ENCODE measurements at regions not wholly inside any gene's neighbourhood (a gene's known extent, or its start where the extent isn't known, plus 50 kb on each side); places are given as distances from the start of the nearest gene placed in this dataset.

DNA sequence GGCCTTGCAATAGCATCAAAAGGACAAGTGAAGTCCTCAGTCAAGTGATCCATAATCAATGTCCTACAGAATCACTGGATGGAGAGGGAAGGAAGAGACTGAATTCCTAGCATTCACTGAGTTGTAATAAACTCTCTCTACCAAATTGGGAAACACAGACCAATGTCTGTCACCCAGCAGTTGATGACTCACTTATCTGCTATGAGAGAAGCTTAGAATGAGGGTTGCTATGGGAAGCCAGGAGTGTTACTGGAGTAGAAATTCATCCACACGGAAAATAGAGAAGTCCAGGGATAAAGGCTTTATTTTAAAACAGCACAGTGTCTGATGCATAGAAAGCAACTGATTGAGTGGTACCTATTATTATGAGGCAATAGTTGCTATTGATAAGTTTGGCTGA, 407.4 kb downstream of the BRINP1 start:
- TF ChIP-seq, protein P1, sequence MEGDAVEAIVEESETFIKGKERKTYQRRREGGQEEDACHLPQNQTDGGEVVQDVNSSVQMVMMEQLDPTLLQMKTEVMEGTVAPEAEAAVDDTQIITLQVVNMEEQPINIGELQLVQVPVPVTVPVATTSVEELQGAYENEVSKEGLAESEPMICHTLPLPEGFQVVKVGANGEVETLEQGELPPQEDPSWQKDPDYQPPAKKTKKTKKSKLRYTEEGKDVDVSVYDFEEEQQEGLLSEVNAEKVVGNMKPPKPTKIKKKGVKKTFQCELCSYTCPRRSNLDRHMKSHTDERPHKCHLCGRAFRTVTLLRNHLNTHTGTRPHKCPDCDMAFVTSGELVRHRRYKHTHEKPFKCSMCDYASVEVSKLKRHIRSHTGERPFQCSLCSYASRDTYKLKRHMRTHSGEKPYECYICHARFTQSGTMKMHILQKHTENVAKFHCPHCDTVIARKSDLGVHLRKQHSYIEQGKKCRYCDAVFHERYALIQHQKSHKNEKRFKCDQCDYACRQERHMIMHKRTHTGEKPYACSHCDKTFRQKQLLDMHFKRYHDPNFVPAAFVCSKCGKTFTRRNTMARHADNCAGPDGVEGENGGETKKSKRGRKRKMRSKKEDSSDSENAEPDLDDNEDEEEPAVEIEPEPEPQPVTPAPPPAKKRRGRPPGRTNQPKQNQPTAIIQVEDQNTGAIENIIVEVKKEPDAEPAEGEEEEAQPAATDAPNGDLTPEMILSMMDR (IDR thresholded peaks at IDR 0.05; ENCODE audit: poor library complexity, severe bottlenecking) = no peak
- TF ChIP-seq POLR2AphosphoS5 (IDR thresholded peaks at IDR 0.05) = no peak
- no peak for TF ChIP-seq TAF1 (IDR thresholded peaks at IDR 0.05; ENCODE audit: low read depth)
- no peak for TF ChIP-seq EZH2 (IDR thresholded peaks at IDR 0.05; ENCODE audit: borderline replicate concordance, insufficient read depth, low read length, poor library complexity, severe bottlenecking)
- TF ChIP-seq MXI1 (conservative IDR thresholded peaks at IDR 0.05; ENCODE audit: poor library complexity, severe bottlenecking) = no peak
- TF ChIP-seq, protein P2, sequence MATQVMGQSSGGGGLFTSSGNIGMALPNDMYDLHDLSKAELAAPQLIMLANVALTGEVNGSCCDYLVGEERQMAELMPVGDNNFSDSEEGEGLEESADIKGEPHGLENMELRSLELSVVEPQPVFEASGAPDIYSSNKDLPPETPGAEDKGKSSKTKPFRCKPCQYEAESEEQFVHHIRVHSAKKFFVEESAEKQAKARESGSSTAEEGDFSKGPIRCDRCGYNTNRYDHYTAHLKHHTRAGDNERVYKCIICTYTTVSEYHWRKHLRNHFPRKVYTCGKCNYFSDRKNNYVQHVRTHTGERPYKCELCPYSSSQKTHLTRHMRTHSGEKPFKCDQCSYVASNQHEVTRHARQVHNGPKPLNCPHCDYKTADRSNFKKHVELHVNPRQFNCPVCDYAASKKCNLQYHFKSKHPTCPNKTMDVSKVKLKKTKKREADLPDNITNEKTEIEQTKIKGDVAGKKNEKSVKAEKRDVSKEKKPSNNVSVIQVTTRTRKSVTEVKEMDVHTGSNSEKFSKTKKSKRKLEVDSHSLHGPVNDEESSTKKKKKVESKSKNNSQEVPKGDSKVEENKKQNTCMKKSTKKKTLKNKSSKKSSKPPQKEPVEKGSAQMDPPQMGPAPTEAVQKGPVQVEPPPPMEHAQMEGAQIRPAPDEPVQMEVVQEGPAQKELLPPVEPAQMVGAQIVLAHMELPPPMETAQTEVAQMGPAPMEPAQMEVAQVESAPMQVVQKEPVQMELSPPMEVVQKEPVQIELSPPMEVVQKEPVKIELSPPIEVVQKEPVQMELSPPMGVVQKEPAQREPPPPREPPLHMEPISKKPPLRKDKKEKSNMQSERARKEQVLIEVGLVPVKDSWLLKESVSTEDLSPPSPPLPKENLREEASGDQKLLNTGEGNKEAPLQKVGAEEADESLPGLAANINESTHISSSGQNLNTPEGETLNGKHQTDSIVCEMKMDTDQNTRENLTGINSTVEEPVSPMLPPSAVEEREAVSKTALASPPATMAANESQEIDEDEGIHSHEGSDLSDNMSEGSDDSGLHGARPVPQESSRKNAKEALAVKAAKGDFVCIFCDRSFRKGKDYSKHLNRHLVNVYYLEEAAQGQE (IDR thresholded peaks at IDR 0.05; ENCODE audit: borderline replicate concordance) = peak; percentile 52
- no peak for TF ChIP-seq EP300 (conservative IDR thresholded peaks at IDR 0.05; ENCODE audit: poor library complexity, severe bottlenecking)
- TF ChIP-seq SMC3 (conservative IDR thresholded peaks at IDR 0.05; ENCODE audit: poor library complexity) = no peak

Data from neural cell (in vitro differentiated cells).